ENCODE measurements at regions not wholly inside any gene's neighbourhood (a gene's known extent, or its start where the extent isn't known, plus 50 kb on each side); places are given as distances from the start of the nearest gene placed in this dataset.

- WGBS, 2 donors = 93 to 94% methylated on average over 2 of the region's 6 CpGs
- Histone ChIP-seq H3K27ac (no peak overlapping the region), H3K36me3 (no peaks in the 10 kb centered on the region), H3K4me1 (no peaks in the 10 kb centered on the region), H3K9me3 (no peaks in the 10 kb centered on the region), H3K4me3 (no peak overlapping the region), H3K27me3 (peaks cover 0 to 4% (median 0%) of the 10 kb centered on the region in 4 donors)
- ATAC-seq (ENCODE audit: low FRiP score in 2 of 2) = no peak
- DNase-seq = no peak
- TF ChIP-seq POLR2AphosphoS5 (IDR thresholded peaks at IDR 0.05) = no peak
- no peak for TF ChIP-seq POLR2A (IDR thresholded peaks at IDR 0.05)
- no peak for TF ChIP-seq EP300 (IDR thresholded peaks at IDR 0.05)
- no peak for TF ChIP-seq CTCF (IDR thresholded peaks at IDR 0.05)
Observed at GRCh38 chr9:126066131-126066530, 260.5 kb upstream of the MVB12B start.

GRCh38 chr9:126067031-126067734 is 259.4 kb upstream of the MVB12B start:
- no peaks in the 10 kb centered on the region for H3K4me1 ChIP-seq
- no peaks in the 10 kb centered on the region for H3K36me3 ChIP-seq
- ATAC-seq (ENCODE audit: low FRiP score in 2 of 2) (no peak), DNase-seq (no peak)
- peaks cover 0 to 4% (median 0%) of the 10 kb centered on the region in 4 donors for H3K27me3 ChIP-seq
- no peak for TF ChIP-seq POLR2AphosphoS5 (IDR thresholded peaks at IDR 0.05)
- TF ChIP-seq CTCF (IDR thresholded peaks at IDR 0.05) = no peak
- TF ChIP-seq POLR2A (IDR thresholded peaks at IDR 0.05) = no peak
- no peak for TF ChIP-seq EP300 (IDR thresholded peaks at IDR 0.05)
- no peak overlapping the region for H3K4me3 ChIP-seq
- no peak overlapping the region for H3K27ac ChIP-seq
- WGBS, 2 donors = 72 to 78% methylated on average over 4 of the region's 4 CpGs
- H3K9me3 ChIP-seq = no peaks in the 10 kb centered on the region

GRCh38 chr9:126068534-126069230 is 257.9 kb upstream of the MVB12B start:
- no peaks in the 10 kb centered on the region for H3K4me1 ChIP-seq
- H3K4me3 ChIP-seq = no peak overlapping the region
- WGBS, 2 donors = 83 to 85% methylated on average over 17 of the region's 17 CpGs
- no peak for ATAC-seq (ENCODE audit: low FRiP score in 2 of 2)
- no peak for TF ChIP-seq CTCF (IDR thresholded peaks at IDR 0.05)
- no peak for TF ChIP-seq EP300 (IDR thresholded peaks at IDR 0.05)
- no peak for TF ChIP-seq POLR2AphosphoS5 (IDR thresholded peaks at IDR 0.05)
- TF ChIP-seq POLR2A (IDR thresholded peaks at IDR 0.05) = no peak
- H3K27me3 ChIP-seq = peaks cover 0 to 4% (median 0%) of the 10 kb centered on the region in 4 donors
- H3K9me3 ChIP-seq = no peaks in the 10 kb centered on the region
- no peak overlapping the region for H3K27ac ChIP-seq
- DNase-seq = no peak
- no peaks in the 10 kb centered on the region for H3K36me3 ChIP-seq

GRCh38 chr9:126069400-126069955 is 257.2 kb upstream of the MVB12B start:
- no peak for DNase-seq
- no peaks in the 10 kb centered on the region for H3K9me3 ChIP-seq
- TF ChIP-seq CTCF (IDR thresholded peaks at IDR 0.05) = no peak
- TF ChIP-seq EP300 (IDR thresholded peaks at IDR 0.05) = no peak
- TF ChIP-seq POLR2AphosphoS5 (IDR thresholded peaks at IDR 0.05) = no peak
- no peak for TF ChIP-seq POLR2A (IDR thresholded peaks at IDR 0.05)
- no peaks in the 10 kb centered on the region for H3K4me1 ChIP-seq
- H3K36me3 ChIP-seq = no peaks in the 10 kb centered on the region
- H3K4me3 ChIP-seq = no peak overlapping the region
- 63 to 73% methylated on average over 9 of the region's 9 CpGs for WGBS, 2 donors
- ATAC-seq (ENCODE audit: low FRiP score in 2 of 2) = no peak
- H3K27me3 ChIP-seq = peaks cover 0 to 4% (median 0%) of the 10 kb centered on the region in 4 donors
- H3K27ac ChIP-seq = no peak overlapping the region
